SK-N-MC (cell line): ENCODE measurements at regions not wholly inside any gene's neighbourhood (a gene's known extent, or its start where the extent isn't known, plus 50 kb on each side); places are given as distances from the start of the nearest gene placed in this dataset.

Experiments
- EZH2 ChIP-seq: fragments of 200-600 bp; sonication (generic); IDR thresholded peaks from one replicate; pipeline ENCODE4 v1.6.1; 2017; ENCODE audit warnings: antibody characterized with exemption
- FOXP2 ChIP-seq: optimal IDR thresholded peaks from 2 replicates; pipeline ENCODE3; 2011; ENCODE audit warnings: mild to moderate bottlenecking, moderate library complexity; ENCODE audit not compliant: insufficient read depth; ENCODE audit errors: extremely low read length, control extremely low read depth
- POLR2AphosphoS5 ChIP-seq: IDR thresholded peaks from 2 replicates; pipeline ENCODE4 v1.6.1; 2012; ENCODE audit warnings: mild to moderate bottlenecking, low read depth, low read length, borderline replicate concordance

GRCh38 chrX:113202601-113203000 is 362.0 kb upstream of the AMOT start:
- TF ChIP-seq EZH2 = no peak
- TF ChIP-seq POLR2AphosphoS5 = no peak
- TF ChIP-seq FOXP2 = no peak
